HepG2 (cell line): ENCODE measurements at regions not wholly inside any gene's neighbourhood (a gene's known extent, or its start where the extent isn't known, plus 50 kb on each side); places are given as distances from the start of the nearest gene placed in this dataset.

Experiments
- PBX2 ChIP-seq: IDR thresholded peaks from 2 replicates; pipeline ENCODE4 v1.6.1; 2016; ENCODE audit warnings: control low read depth
- SP140L ChIP-seq: sonication (generic); formaldehyde crosslinking; IDR thresholded peaks from 2 replicates; pipeline ENCODE4 v1.4.0; 2020; ENCODE audit warnings: missing genetic modification reagents, borderline replicate concordance
- SRSF9 ChIP-seq: fragments of 200-400 bp; formaldehyde crosslinking; IDR thresholded peaks from 2 replicates; pipeline ENCODE4 v1.6.1; 2018; ENCODE audit warnings: borderline replicate concordance, mild to moderate bottlenecking, low read depth, low read length; ENCODE audit not compliant: insufficient read depth, poor library complexity, severe bottlenecking
- ZFY ChIP-seq: sonication (generic); formaldehyde crosslinking; IDR thresholded peaks from 2 replicates; pipeline ENCODE4 v1.4.0; 2020; ENCODE audit warnings: missing genetic modification reagents
- ZNF318 ChIP-seq: sonication (generic); formaldehyde crosslinking; IDR thresholded peaks from 2 replicates; pipeline ENCODE4 v1.4.0; 2020; ENCODE audit warnings: mild to moderate bottlenecking, missing genetic modification reagents
- ZNF446 ChIP-seq: sonication (generic); formaldehyde crosslinking; IDR thresholded peaks from 2 replicates; pipeline ENCODE4 v1.5.0; 2020; ENCODE audit warnings: mild to moderate bottlenecking, missing genetic modification reagents
- ZNF567 ChIP-seq: sonication (generic); formaldehyde crosslinking; IDR thresholded peaks from 2 replicates; pipeline ENCODE4 v1.8.1; 2023; ENCODE audit warnings: mild to moderate bottlenecking, missing genetic modification reagents, borderline replicate concordance
- ZNF597 ChIP-seq: sonication (generic); formaldehyde crosslinking; IDR thresholded peaks from 2 replicates; pipeline ENCODE4 v1.5.0; 2020; ENCODE audit warnings: missing genetic modification reagents
- ZNF672 ChIP-seq: sonication (generic); formaldehyde crosslinking; IDR thresholded peaks from 2 replicates; pipeline ENCODE4 v1.8.1; 2022; ENCODE audit warnings: missing genetic modification reagents
- ZNF720 ChIP-seq: sonication (generic); formaldehyde crosslinking; IDR thresholded peaks from 2 replicates; pipeline ENCODE4 v1.4.0; 2020; ENCODE audit warnings: missing genetic modification reagents
- ZNF737 ChIP-seq: sonication (generic); formaldehyde crosslinking; IDR thresholded peaks from 2 replicates; pipeline ENCODE4 v1.5.0; 2020; ENCODE audit warnings: missing genetic modification reagents, mild to moderate bottlenecking, borderline replicate concordance
- ZNF740 ChIP-seq: sonication (generic); formaldehyde crosslinking; IDR thresholded peaks from 2 replicates; pipeline ENCODE4 v1.4.0; 2020; ENCODE audit warnings: missing genetic modification reagents

- TF ChIP-seq ZNF720 (CRISPR knock-in tag) (no peak), ZNF737 (CRISPR knock-in tag) (no peak), ZNF567 (no peak), ZNF597 (CRISPR knock-in tag) (no peak), ZNF318 (CRISPR knock-in tag) (no peak), SRSF9 (no peak), ZFY (no peak), ZNF740 (CRISPR knock-in tag) (no peak), PBX2 (CRISPR knock-in tag) (no peak), SP140L (CRISPR knock-in tag) (no peak), ZNF672 (CRISPR knock-in tag) (no peak), ZNF446 (no peak)
Observed at GRCh38 chr2:136490100-136490499, 275.2 kb upstream of the THSD7B start (continued).
